HCT116 (cell line): ENCODE measurements at regions not wholly inside any gene's neighbourhood (a gene's known extent, or its start where the extent isn't known, plus 50 kb on each side); places are given as distances from the start of the nearest gene placed in this dataset.

Experiments used
- ATAC-seq: fragments of 200-7000 bp; cut with Tn5 transposase; 2 replicates; pipeline ENCODE4 v1.9.1; 2020; ENCODE audit warnings: mild to moderate bottlenecking, moderate library complexity
- BruUV-seq: library from RNA; stranded (reverse); fragments of 400-500 nt; replicated peaks from 2 replicates; lab custom pipeline; 2021; lab: Mats Ljungman, UMichigan
- CTCF ChIA-PET: fragments of 300-600 bp; sonication (Branson Sonifier 250); formaldehyde crosslinking; loops from one replicate; lab custom pipeline; 2021; ENCODE audit warnings: antibody characterized with exemption; lab: Charles Lee
- POLR2A ChIA-PET: fragments of 300-600, 350-600 bp; sonication (Branson Sonifier 250); formaldehyde crosslinking; loops from one replicate; lab custom pipeline; 2021; ENCODE audit warnings: antibody characterized with exemption; lab: Charles Lee
- RAD21 ChIA-PET, 2 experiments: fragments of 300-600 bp; sonication (Branson Sonifier 250); formaldehyde crosslinking; loops; one replicate each; lab custom pipeline; 2023; ENCODE audit warnings: low total read pairs in 2 of 2; ENCODE audit not compliant: uncharacterized antibody in 2 of 2, unreplicated experiment in 2 of 2, low non-redundant PET in 1 of 2; lab: Charles Lee
- DNase-seq: peaks from one replicate; pipeline ENCODE4 v3.0.0-alpha.2; 2010; ENCODE audit warnings: low read depth, low spot score
- H2AFZ ChIP-seq: fragments of 200-600 bp; shearing (Covaris generic), sonication (generic); 2 replicates; pipeline ENCODE4 v1.6.1; 2017; ENCODE audit warnings: low read depth, mixed run types, mixed read lengths, antibody characterized with exemption, low read length; ENCODE audit not compliant: poor library complexity, severe bottlenecking
- H3K27ac ChIP-seq: 2 replicates; pipeline ENCODE4 v1.5.1; 2012; ENCODE audit warnings: low read depth, low read length
- H3K27me3 ChIP-seq: fragments of 200-600 bp; sonication (generic); 2 replicates; pipeline ENCODE4 v1.6.1; 2016; ENCODE audit warnings: mixed run types, low read length, mixed read lengths; ENCODE audit not compliant: insufficient read depth
- H3K36me3 ChIP-seq, 2 experiments: fragments of 200-500 bp in 1 of 2; fragments of 200-600 bp in 1 of 2; sonication (Bioruptor generic) in 1 of 2; sonication (generic) in 1 of 2; 2 replicates each; pipeline versions ENCODE4 v1.5.1 to v1.6.1; 2014 to 2016; ENCODE audit warnings: low read length in 2 of 2, inconsistent platforms in 1 of 2, mixed read lengths in 1 of 2, mixed run types in 1 of 2; ENCODE audit not compliant: insufficient read depth in 2 of 2, control insufficient read depth in 1 of 2
- H3K4me1 ChIP-seq, 2 experiments: fragments of 200-600 bp in 1 of 2; sonication (generic) in 1 of 2; 2 replicates each; pipeline versions ENCODE4 v1.5.1 to v1.6.1; 2012 to 2017; ENCODE audit warnings: low read length in 2 of 2, inconsistent platforms in 1 of 2, mild to moderate bottlenecking in 1 of 2, mixed read lengths in 1 of 2, mixed run types in 1 of 2, moderate library complexity in 1 of 2; ENCODE audit not compliant: insufficient read depth in 2 of 2, control insufficient read depth in 1 of 2
- H3K4me2 ChIP-seq: fragments of 200-600 bp; sonication (generic); 2 replicates; pipeline ENCODE4 v1.6.1; 2017; ENCODE audit warnings: mixed run types, low read length, mixed read lengths
- H3K4me3 ChIP-seq, 2 experiments: fragments of 200-600 bp in 1 of 2; sonication (generic) in 1 of 2; replicated peaks in 1 of 2; 2 replicates each; pipeline ENCODE4 v1.5.1; 2011 to 2016; ENCODE audit warnings: low read length in 2 of 2, control low read depth in 1 of 2, low read depth in 1 of 2, mild to moderate bottlenecking in 1 of 2, mixed read lengths in 1 of 2, mixed run types in 1 of 2
- H3K79me2 ChIP-seq: fragments of 200-600 bp; sonication (generic); 2 replicates; pipeline ENCODE4 v1.6.1; 2017; ENCODE audit warnings: mild to moderate bottlenecking, mixed run types, low read length, moderate library complexity, mixed read lengths; ENCODE audit not compliant: insufficient read depth
- H3K9ac ChIP-seq: fragments of 200-600 bp; sonication (generic); 2 replicates; pipeline ENCODE4 v1.6.1; 2016; ENCODE audit warnings: low read length, mixed read lengths
- H3K9me2 ChIP-seq: fragments of 200-600 bp; sonication (generic), shearing (Covaris generic); 2 replicates; pipeline ENCODE4 v1.6.1; 2017; ENCODE audit warnings: mixed run types, mild to moderate bottlenecking, moderate library complexity; ENCODE audit not compliant: insufficient read depth
- H3K9me3 ChIP-seq, 2 experiments: fragments of 200-500 bp in 1 of 2; fragments of 200-600 bp in 1 of 2; sonication (Bioruptor generic) in 1 of 2; sonication (generic) in 1 of 2; 2 replicates each; pipeline ENCODE4 v1.6.1; 2014 to 2017; ENCODE audit warnings: low read length in 2 of 2, mixed read lengths in 2 of 2, inconsistent platforms in 1 of 2, low read depth in 1 of 2, mild to moderate bottlenecking in 1 of 2, mixed run types in 1 of 2, moderate library complexity in 1 of 2; ENCODE audit not compliant: control insufficient read depth in 1 of 2, insufficient read depth in 1 of 2
- H4K20me1 ChIP-seq: fragments of 200-600 bp; sonication (generic), shearing (Covaris generic); 2 replicates; pipeline ENCODE4 v1.6.1; 2017; ENCODE audit warnings: mixed run types, mild to moderate bottlenecking, moderate library complexity; ENCODE audit not compliant: insufficient read depth
- CEBPB ChIP-seq: IDR thresholded peaks from 2 replicates; pipeline ENCODE4 v1.6.1; 2012; ENCODE audit warnings: low read depth
- CTCF ChIP-seq, 3 experiments: fragments of 200-600 bp in 1 of 3; sonication (generic) in 1 of 3; IDR thresholded peaks in 2 of 3; conservative IDR thresholded peaks in 1 of 3; 2 replicates each; pipeline ENCODE4 v1.5.1; 2012 to 2017; ENCODE audit warnings: low read depth in 2 of 3, low read length in 2 of 3, antibody characterized with exemption in 1 of 3, borderline replicate concordance in 1 of 3, control low read depth in 1 of 3, mild to moderate bottlenecking in 1 of 3, mixed read lengths in 1 of 3, mixed run types in 1 of 3, moderate library complexity in 1 of 3; ENCODE audit not compliant: insufficient read depth in 1 of 3
- ELF1 ChIP-seq: IDR thresholded peaks from 2 replicates; pipeline ENCODE4 v1.6.1; 2012; ENCODE audit warnings: low read depth, borderline replicate concordance
- MAX ChIP-seq: IDR thresholded peaks from 2 replicates; pipeline ENCODE4 v1.6.1; 2012
- POLR2AphosphoS5 ChIP-seq: IDR thresholded peaks from 2 replicates; pipeline ENCODE4 v1.6.1; 2011; ENCODE audit warnings: mild to moderate bottlenecking, low read depth, low read length, moderate library complexity
- RAD21 ChIP-seq: IDR thresholded peaks from 2 replicates; pipeline ENCODE4 v1.6.1; 2012; ENCODE audit warnings: low read depth, mild to moderate bottlenecking
- REST ChIP-seq: IDR thresholded peaks from 2 replicates; pipeline ENCODE4 v1.6.1; 2012; ENCODE audit warnings: low read depth
- YY1 ChIP-seq: IDR thresholded peaks from 2 replicates; pipeline ENCODE4 v1.6.1; 2011; ENCODE audit warnings: low read length, low read depth, moderate library complexity, mild to moderate bottlenecking; ENCODE audit not compliant: insufficient replicate concordance; ENCODE audit errors: extremely low read depth
- ZBTB33 ChIP-seq: IDR thresholded peaks from 2 replicates; pipeline ENCODE4 v1.6.1; 2011; ENCODE audit warnings: mild to moderate bottlenecking, low read length, moderate library complexity; ENCODE audit not compliant: insufficient replicate concordance; ENCODE audit errors: extremely low read depth
- ZFX ChIP-seq: fragments of 450-650 bp; IDR thresholded peaks from 2 replicates; pipeline ENCODE4 v1.6.1; 2017
- intact Hi-C: fragments of 100-400 bp; cut with micrococcal nuclease; formaldehyde crosslinking; loops from 2 replicates; pipeline ENCODE4 v1.10.0; 2022

GRCh38 chr14:100012478-100013327 lies 52.5 kb upstream of the EVL start:
- CTCF ChIA-PET: no interaction called here
- Histone ChIP-seq H3K4me2 (no peak overlapping the region), H3K79me2 (no peaks in the 10 kb centered on the region), H3K9me3 (no peaks in the 10 kb centered on the region), H3K27me3 (no peaks in the 10 kb centered on the region), H3K4me1 (no peaks in the 10 kb centered on the region), H3K4me3 (no peak overlapping the region), H3K9me2 (no peaks in the 10 kb centered on the region), H2AFZ (no peak overlapping the region), H3K27ac (no peak overlapping the region), H4K20me1 (no peaks in the 10 kb centered on the region), H3K36me3 (no peaks in the 10 kb centered on the region), H3K9ac (no peak overlapping the region)
- POLR2A ChIA-PET: no interaction called here
- intact Hi-C loops: no loop called here
- no peak for ATAC-seq
- BruUV-seq: no TSS peak
- RAD21 ChIA-PET: no interaction called here
- DNase-seq: no peak
- TF ChIP-seq ELF1: no peak
- no peak for TF ChIP-seq MAX
- TF ChIP-seq YY1: no peak
- TF ChIP-seq REST: no peak
- no peak for TF ChIP-seq POLR2AphosphoS5
- no peak for TF ChIP-seq RAD21
- TF ChIP-seq CTCF (IDR thresholded peaks at IDR 0.05 in 2 of 3, conservative IDR thresholded peaks at IDR 0.05 in 1 of 3; ENCODE audit: borderline replicate concordance in 1 of 3, insufficient read depth in 1 of 3, low read depth in 2 of 3, low read length in 2 of 3): no peak
- no peak for TF ChIP-seq CEBPB
- TF ChIP-seq ZBTB33: no peak
- TF ChIP-seq ZFX: no peak
